Caco-2 (cell line): ENCODE measurements at regions not wholly inside any gene's neighbourhood (a gene's known extent, or its start where the extent isn't known, plus 50 kb on each side); places are given as distances from the start of the nearest gene placed in this dataset.

Experiments used
- BruUV-seq: library from RNA; stranded (reverse); fragments of 400-500 nt; replicated peaks from 2 replicates; lab custom pipeline; 2021; lab: Mats Ljungman, UMichigan
- CTCF ChIA-PET: fragments of 300-600 bp; sonication (Branson Sonifier 250); formaldehyde crosslinking; loops from one replicate; lab custom pipeline; 2022; ENCODE audit warnings: antibody characterized with exemption; lab: Charles Lee
- POLR2A ChIA-PET: fragments of 300-600 bp; sonication (Branson Sonifier 250); formaldehyde crosslinking; loops from one replicate; lab custom pipeline; 2022; ENCODE audit warnings: antibody characterized with exemption; lab: Charles Lee
- DNase-seq, 2 experiments: peaks; one replicate each; pipeline versions ENCODE4 v3.0.0 to v3.0.0-alpha.2; 2020 to 2022
- H3K27me3 ChIP-seq: replicated peaks from 2 replicates; pipeline ENCODE4 v1.6.0; 2011; ENCODE audit warnings: low read length; ENCODE audit not compliant: control insufficient read depth, insufficient read depth
- H3K36me3 ChIP-seq: 2 replicates; pipeline ENCODE4 v1.5.1; 2011; ENCODE audit warnings: low read length; ENCODE audit not compliant: control insufficient read depth, insufficient read depth
- H3K4me1 ChIP-seq: fragments of 250-450 bp; sonication (Bioruptor Pico); 2 replicates; pipeline ENCODE4 v1.5.1; 2020; ENCODE audit warnings: mild to moderate bottlenecking
- H3K4me3 ChIP-seq: 2 replicates; pipeline ENCODE4 v1.5.1; 2011; ENCODE audit warnings: low read depth, mild to moderate bottlenecking, control low read depth, low read length
- H3K9me3 ChIP-seq: fragments of 250-450 bp; sonication (Bioruptor Pico); 2 replicates; pipeline ENCODE4 v1.5.1; 2020; ENCODE audit warnings: mild to moderate bottlenecking, moderate library complexity
- H3K27ac Mint-ChIP-seq: one replicate; pipeline ENCODE4 v1.8.0; 2022; ENCODE audit warnings: mixed read lengths; ENCODE audit not compliant: unreplicated experiment
- H3K27me3 Mint-ChIP-seq: one replicate; pipeline ENCODE4 v1.8.0; 2022; ENCODE audit warnings: mixed read lengths; ENCODE audit not compliant: insufficient read depth, unreplicated experiment
- H3K36me3 Mint-ChIP-seq: one replicate; pipeline ENCODE4 v1.8.0; 2022; ENCODE audit warnings: mild to moderate bottlenecking, mixed read lengths; ENCODE audit not compliant: insufficient read depth, unreplicated experiment
- H3K4me1 Mint-ChIP-seq: one replicate; pipeline ENCODE4 v1.8.0; 2022; ENCODE audit warnings: low read depth, mixed read lengths; ENCODE audit not compliant: unreplicated experiment
- H3K4me3 Mint-ChIP-seq: one replicate; pipeline ENCODE4 v1.8.0; 2022; ENCODE audit warnings: mild to moderate bottlenecking, moderate library complexity, mixed read lengths; ENCODE audit not compliant: unreplicated experiment
- H3K9me3 Mint-ChIP-seq: one replicate; pipeline ENCODE4 v1.8.0; 2022; ENCODE audit warnings: mixed read lengths; ENCODE audit not compliant: unreplicated experiment
- CTCF ChIP-seq, 2 experiments: fragments of 200-600 bp in 1 of 2; IDR thresholded peaks; 1 replicate in 1 of 2; 2 replicates in 1 of 2; pipeline versions ENCODE4 v1.5.1 to v1.8.0; 2011 to 2022; ENCODE audit warnings: antibody characterized with exemption in 1 of 2, control low read depth in 1 of 2, inconsistent platforms in 1 of 2, low read depth in 1 of 2, low read length in 1 of 2, mild to moderate bottlenecking in 1 of 2, moderate library complexity in 1 of 2; ENCODE audit not compliant: insufficient read depth in 1 of 2, severe bottlenecking in 1 of 2, unreplicated experiment in 1 of 2
- intact Hi-C: fragments of 100-400 bp; cut with micrococcal nuclease; formaldehyde crosslinking; loops from one replicate; pipeline ENCODE4 v1.10.0; 2022; ENCODE audit not compliant: unreplicated experiment

GRCh38 chr9:121567500-121568342 lies 68.1 kb upstream of the GGTA1 start:
- ChIA-PET POLR2A (interaction anchor here (0.7 kb wide), 1 partner anchor 183 kb away, joined by 9 read pairs; no protein-coding TSS in a partner anchor), CTCF (no interaction called here)
- H3K27me3 Mint-ChIP-seq = peaks cover 18% of the 10 kb centered on the region
- Histone ChIP-seq H3K4me1 (no peaks in the 10 kb centered on the region), H3K36me3 (no peaks in the 10 kb centered on the region), H3K27me3 (no peaks in the 10 kb centered on the region), H3K9me3 (no peaks in the 10 kb centered on the region), H3K4me3 (no peak overlapping the region)
- no peaks in the 10 kb centered on the region for H3K36me3 Mint-ChIP-seq
- no peak for DNase-seq
- no peak for TF ChIP-seq CTCF (IDR thresholded peaks at IDR 0.05; ENCODE audit: insufficient read depth in 1 of 2, low read depth in 1 of 2, low read length in 1 of 2, severe bottlenecking in 1 of 2, unreplicated experiment in 1 of 2)
- H3K4me3 Mint-ChIP-seq = no peak overlapping the region
- intact Hi-C loops = no loop called here
- peaks cover 7% of the 10 kb centered on the region for H3K4me1 Mint-ChIP-seq
- H3K27ac Mint-ChIP-seq = no peak overlapping the region
- no peaks in the 10 kb centered on the region for H3K9me3 Mint-ChIP-seq
- BruUV-seq = no TSS peak

GRCh38 chr9:121568343-121569265 lies 69.0 kb upstream of the GGTA1 start:
- CTCF ChIA-PET = no interaction called here
- H3K4me3 Mint-ChIP-seq = no peak overlapping the region
- no peaks in the 10 kb centered on the region for H3K4me1 ChIP-seq
- H3K9me3 ChIP-seq = no peaks in the 10 kb centered on the region
- no peaks in the 10 kb centered on the region for H3K27me3 ChIP-seq
- peaks cover 7% of the 10 kb centered on the region for H3K4me1 Mint-ChIP-seq
- TF ChIP-seq CTCF (IDR thresholded peaks at IDR 0.05; ENCODE audit: insufficient read depth in 1 of 2, low read depth in 1 of 2, low read length in 1 of 2, severe bottlenecking in 1 of 2, unreplicated experiment in 1 of 2) = no peak
- peaks cover 9% of the 10 kb centered on the region for H3K27me3 Mint-ChIP-seq
- no peak for DNase-seq
- BruUV-seq = no TSS peak
- intact Hi-C loops = no loop called here
- H3K27ac Mint-ChIP-seq = no peak overlapping the region
- H3K36me3 ChIP-seq = no peaks in the 10 kb centered on the region
- no peaks in the 10 kb centered on the region for H3K36me3 Mint-ChIP-seq
- POLR2A ChIA-PET = no interaction called here
- no peaks in the 10 kb centered on the region for H3K9me3 Mint-ChIP-seq
- no peak overlapping the region for H3K4me3 ChIP-seq

- Histone ChIP-seq H3K4me3 (no peak overlapping the region), H3K4me1 (no peaks in the 10 kb centered on the region), H3K9me3 (no peaks in the 10 kb centered on the region), H3K27me3 (no peaks in the 10 kb centered on the region), H3K36me3 (no peaks in the 10 kb centered on the region)
- intact Hi-C loops = no loop called here
- CTCF ChIA-PET = interaction anchor here (0.9 kb wide), 1 partner anchor 19 kb away, joined by 3 read pairs; no protein-coding TSS in a partner anchor
- H3K9me3 Mint-ChIP-seq = no peaks in the 10 kb centered on the region
- POLR2A ChIA-PET = no interaction called here
- peaks cover 9% of the 10 kb centered on the region for H3K27me3 Mint-ChIP-seq
- no peak for TF ChIP-seq CTCF (IDR thresholded peaks at IDR 0.05; ENCODE audit: insufficient read depth in 1 of 2, low read depth in 1 of 2, low read length in 1 of 2, severe bottlenecking in 1 of 2, unreplicated experiment in 1 of 2)
- H3K4me3 Mint-ChIP-seq = no peak overlapping the region
- no peak for DNase-seq
- H3K36me3 Mint-ChIP-seq = no peaks in the 10 kb centered on the region
- no TSS peak for BruUV-seq
- H3K27ac Mint-ChIP-seq = no peak overlapping the region
- peaks cover 7% of the 10 kb centered on the region for H3K4me1 Mint-ChIP-seq
These were observed 69.6 kb upstream of the GGTA1 start for GRCh38 chr9:121569266-121569648.
